A549 (cell line): ENCODE measurements at regions not wholly inside any gene's neighbourhood (a gene's known extent, or its start where the extent isn't known, plus 50 kb on each side); places are given as distances from the start of the nearest gene placed in this dataset.

Experiments
- ATAC-seq, 2 experiments: fragments of 200-7000 bp in 1 of 2; fragments of >200 bp in 1 of 2; cut with Nextera tagmentation in 1 of 2; cut with Tn5 transposase in 1 of 2; 3 replicates each; pipeline versions ENCODE4 v1.8.0 to v1.9.1; 2018 to 2020; ENCODE audit warnings: mild to moderate bottlenecking in 1 of 2, moderate library complexity in 1 of 2
- CTCF ChIA-PET: fragments of 300-600 bp; sonication (Branson Sonifier 250); formaldehyde crosslinking; extraction: SDS; loops from one replicate; lab custom pipeline; 2021; ENCODE audit warnings: antibody characterized with exemption, inconsistent platforms; lab: Yijun Ruan, JAX
- POLR2A ChIA-PET: fragments of 350-600 bp; formaldehyde crosslinking; extraction: SDS; loops from one replicate; lab custom pipeline; 2021; ENCODE audit warnings: antibody characterized with exemption, inconsistent platforms; lab: Yijun Ruan, JAX
- DNase-seq, 2 experiments: peaks; one replicate each; pipeline versions ENCODE4 v3.0.0 to v3.0.0-alpha.2; 2011 to 2016; ENCODE audit warnings: low read depth in 1 of 2, low spot score in 1 of 2
- FAIRE-seq: peaks from 2 replicates; lab custom pipeline; 2011; peaks lifted over from hg19 to GRCh38; lab: Jason Lieb, UNC
- H3K27ac ChIP-seq, 2 experiments: fragments of >200 bp; sonication (Bioruptor Twin); formaldehyde crosslinking; 3 replicates each; pipeline ENCODE4 v1.5.1; 2016 to 2017
- H3K4me1 ChIP-seq: fragments of >200 bp; sonication (Bioruptor Twin); formaldehyde crosslinking; 3 replicates; pipeline ENCODE4 v1.6.1; 2016
- H3K4me2 ChIP-seq: fragments of >200 bp; sonication (Bioruptor Twin); formaldehyde crosslinking; 3 replicates; pipeline ENCODE4 v1.6.1; 2016
- H3K4me3 ChIP-seq: fragments of >200 bp; sonication (Bioruptor Twin); formaldehyde crosslinking; 3 replicates; pipeline ENCODE4 v1.5.1; 2016
- H3K9me3 ChIP-seq: fragments of >200 bp; sonication (Bioruptor Twin); formaldehyde crosslinking; 3 replicates; pipeline ENCODE4 v1.6.1; 2016
- ATOH8 ChIP-seq: fragments of 250-450 bp; sonication (Bioruptor Pico); IDR thresholded peaks from 2 replicates; pipeline ENCODE4 v1.5.0; 2020; ENCODE audit warnings: low read depth, mild to moderate bottlenecking, moderate library complexity
- BHLHE40 ChIP-seq: IDR thresholded peaks from 2 replicates; pipeline ENCODE4 v1.6.1; 2012; ENCODE audit warnings: low read depth, low read length, inconsistent platforms
- CBX2 ChIP-seq: fragments of 200-600 bp; sonication (generic); IDR thresholded peaks from 2 replicates; pipeline ENCODE4 v1.6.1; 2016; ENCODE audit warnings: low read depth, mild to moderate bottlenecking, borderline replicate concordance
- CBX8 ChIP-seq: fragments of 200-600 bp; sonication (generic); IDR thresholded peaks from 2 replicates; pipeline ENCODE4 v1.6.1; 2016
- CEBPB ChIP-seq, 2 experiments: fragments of >200 bp in 1 of 2; sonication (Bioruptor Twin) in 1 of 2; formaldehyde crosslinking in 1 of 2; IDR thresholded peaks; 2 replicates each; pipeline ENCODE4 v1.6.1; 2012 to 2016
- CHD4 ChIP-seq: fragments of 200-600 bp; sonication (generic); IDR thresholded peaks from 2 replicates; pipeline ENCODE4 v1.6.1; 2016; ENCODE audit warnings: antibody characterized with exemption, mild to moderate bottlenecking, borderline replicate concordance
- EHMT2 ChIP-seq: fragments of 200-600 bp; sonication (generic); IDR thresholded peaks from 2 replicates; pipeline ENCODE4 v1.6.1; 2016; ENCODE audit warnings: antibody characterized with exemption, low read depth, mild to moderate bottlenecking, moderate library complexity
- EP300 ChIP-seq, 2 experiments: fragments of >200 bp; sonication (Bioruptor Twin); formaldehyde crosslinking; IDR thresholded peaks; 2 replicates in 1 of 2; 3 replicates in 1 of 2; pipeline ENCODE4 v1.6.1; 2016 to 2017
- ESRRA ChIP-seq: fragments of 150-350 bp; IDR thresholded peaks from 2 replicates; pipeline ENCODE4 v1.6.1; 2014; ENCODE audit warnings: mild to moderate bottlenecking, low read length, borderline replicate concordance
- FOSB ChIP-seq: fragments of 250-450 bp; sonication (Bioruptor Pico); IDR thresholded peaks from 2 replicates; pipeline ENCODE4 v1.5.0; 2020; ENCODE audit warnings: mild to moderate bottlenecking, moderate library complexity
- FOSL2 ChIP-seq, 2 experiments: fragments of 450-650 bp in 1 of 2; fragments of >200 bp in 1 of 2; sonication (Bioruptor Twin) in 1 of 2; formaldehyde crosslinking; IDR thresholded peaks; 2 replicates each; pipeline versions ENCODE4 v1.5.0 to v1.6.1; 2016 to 2020; ENCODE audit warnings: mild to moderate bottlenecking in 1 of 2, moderate library complexity in 1 of 2
- HEYL ChIP-seq: fragments of 250-450 bp; sonication (Bioruptor Pico); IDR thresholded peaks from 2 replicates; pipeline ENCODE4 v1.8.0; 2021; ENCODE audit warnings: mild to moderate bottlenecking, moderate library complexity
- HOXA7 ChIP-seq: fragments of 250-450 bp; sonication (Bioruptor Pico); IDR thresholded peaks from 2 replicates; pipeline ENCODE4 v1.5.0; 2020; ENCODE audit warnings: mild to moderate bottlenecking, moderate library complexity
- HOXB13 ChIP-seq: fragments of 250-450 bp; sonication (Bioruptor Pico); IDR thresholded peaks from 2 replicates; pipeline ENCODE4 v1.5.0; 2020; ENCODE audit warnings: low read depth, mild to moderate bottlenecking, moderate library complexity
- JUN ChIP-seq, 2 experiments: fragments of >200 bp; sonication (Bioruptor Twin); formaldehyde crosslinking; IDR thresholded peaks; 2 replicates in 1 of 2; 3 replicates in 1 of 2; pipeline ENCODE4 v1.6.1; 2016 to 2017
- KDM5A ChIP-seq: fragments of 200-600 bp; sonication (generic); IDR thresholded peaks from 2 replicates; pipeline ENCODE4 v1.6.1; 2016; ENCODE audit warnings: antibody characterized with exemption, mild to moderate bottlenecking
- MAFK ChIP-seq: fragments of 450-650 bp; IDR thresholded peaks from 2 replicates; pipeline ENCODE4 v1.6.1; 2014; ENCODE audit not compliant: partially characterized antibody
- MAX ChIP-seq: IDR thresholded peaks from 2 replicates; pipeline ENCODE4 v1.6.1; 2012
- NPAS2 ChIP-seq: fragments of 250-450 bp; sonication (Bioruptor Pico); IDR thresholded peaks from 2 replicates; pipeline ENCODE4 v1.8.0; 2022; ENCODE audit warnings: mild to moderate bottlenecking, moderate library complexity, borderline replicate concordance
- NR3C1 ChIP-seq: fragments of >200 bp; sonication (Bioruptor Twin); formaldehyde crosslinking; IDR thresholded peaks from 3 replicates; pipeline ENCODE4 v1.6.1; 2017
- PBX3 ChIP-seq: IDR thresholded peaks from 2 replicates; pipeline ENCODE4 v1.6.1; 2012
- POLR2AphosphoS2 ChIP-seq: conservative IDR thresholded peaks from 2 replicates; pipeline ENCODE4 v1.6.1; 2012; ENCODE audit warnings: low read length, improper control_type of control experiment, inconsistent platforms
- RNF2 ChIP-seq: fragments of 200-600 bp; sonication (generic); IDR thresholded peaks from 2 replicates; pipeline ENCODE4 v1.6.1; 2016; ENCODE audit warnings: low read depth, mild to moderate bottlenecking, antibody characterized with exemption, moderate library complexity, borderline replicate concordance
- SMC3 ChIP-seq: fragments of >200 bp; sonication (Bioruptor Twin); formaldehyde crosslinking; IDR thresholded peaks from 3 replicates; pipeline ENCODE4 v1.6.1; 2018; ENCODE audit warnings: inconsistent platforms
- TFCP2L1 ChIP-seq: fragments of 250-450 bp; sonication (Bioruptor Pico); IDR thresholded peaks from 2 replicates; pipeline ENCODE4 v1.5.0; 2021; ENCODE audit warnings: mild to moderate bottlenecking
- TP53 ChIP-seq: fragments of 250-450 bp; sonication (Bioruptor Pico); IDR thresholded peaks from 2 replicates; pipeline ENCODE4 v1.5.0; 2021; ENCODE audit warnings: mild to moderate bottlenecking, moderate library complexity
- USF2 ChIP-seq: fragments of 450-650 bp; IDR thresholded peaks from 2 replicates; pipeline ENCODE4 v1.6.1; 2014; ENCODE audit warnings: antibody characterized with exemption
- ZFP36 ChIP-seq: fragments of 450-650 bp; IDR thresholded peaks from 2 replicates; pipeline ENCODE4 v1.6.1; 2014; ENCODE audit warnings: borderline replicate concordance; ENCODE audit not compliant: partially characterized antibody
- ZNF302 ChIP-seq: fragments of 250-450 bp; sonication (Bioruptor Pico); IDR thresholded peaks from 2 replicates; pipeline ENCODE4 v1.9.0; 2021; ENCODE audit warnings: inconsistent platforms, mild to moderate bottlenecking, moderate library complexity
- WGBS: methylation state at CpG from one replicate; pipeline ENCODE4 v1.1.6; 2017; ENCODE audit errors: missing lambda C conversion rate; 5-methylcytosine and 5-hydroxymethylcytosine counted together
- TF ChIP-seq, protein P1 (sequence below): IDR thresholded peaks from 2 replicates; pipeline ENCODE4 v1.6.1; 2012; ENCODE audit warnings: low read depth, borderline replicate concordance

DNA sequence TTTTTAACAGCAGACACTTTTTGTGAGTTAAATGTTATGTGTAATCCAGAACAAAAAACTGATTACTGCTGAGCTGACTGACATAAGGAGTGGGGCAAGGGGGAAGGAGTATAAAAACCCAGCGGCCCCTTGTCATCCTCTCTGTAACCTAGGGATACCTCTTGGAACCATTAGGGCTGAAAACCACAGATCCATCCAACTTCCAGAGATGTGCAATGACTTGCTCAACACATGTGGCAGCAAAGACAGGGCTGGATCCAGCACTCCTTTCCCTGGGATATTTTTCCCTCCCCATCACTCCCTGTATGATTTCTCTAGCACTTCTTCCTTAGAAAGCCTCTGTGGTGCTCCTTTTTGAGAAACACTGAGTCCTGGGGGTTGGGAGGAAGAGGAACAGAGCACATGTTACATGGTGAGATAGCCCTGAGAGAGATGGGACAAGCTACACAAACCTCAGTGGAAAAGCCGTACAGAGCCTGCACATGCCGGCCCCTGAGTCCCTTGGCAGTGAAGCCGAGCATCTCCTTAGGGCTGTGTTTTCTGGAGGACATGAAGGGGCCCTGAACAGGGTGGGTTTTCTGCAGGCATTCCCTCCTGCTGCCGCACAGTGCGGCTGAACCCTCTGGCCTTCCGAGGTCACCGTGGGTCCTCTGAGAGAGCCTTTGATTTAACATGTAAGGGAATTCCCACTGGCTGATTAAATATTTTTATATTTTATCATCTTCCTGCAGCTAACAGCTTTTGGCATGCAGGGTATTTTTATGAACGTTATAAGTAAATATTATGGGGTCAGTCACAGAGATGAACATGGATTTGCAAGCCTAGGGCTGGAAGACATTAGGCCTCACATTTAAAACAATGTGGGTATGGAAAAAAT lies 219.9 kb downstream of the COG6 start:
- no peak overlapping the region for H3K4me3 ChIP-seq
- CTCF ChIA-PET = no interaction called here
- 0 out of 3 replicates have a peak overlapping the region, but pooled peaks have one; percentile 17 for H3K4me2 ChIP-seq
- 37% methylated on average over 9 of the region's 9 CpGs for WGBS
- ATAC-seq = peak in 1 of 2 experiments; percentile 41; a peak in 2 of 6 replicates
- no peaks in the 10 kb centered on the region for H3K9me3 ChIP-seq
- FAIRE-seq = no peak
- TF ChIP-seq CHD4 = no peak
- TF ChIP-seq RNF2 = no peak
- no peak for TF ChIP-seq TP53
- TF ChIP-seq NPAS2 (CRISPR knock-in tag) = no peak
- TF ChIP-seq HOXA7 (CRISPR knock-in tag) = no peak
- no peak for TF ChIP-seq MAX
- TF ChIP-seq JUN (IDR thresholded peaks at IDR 0.05) = no peak
- TF ChIP-seq ESRRA = no peak
- TF ChIP-seq ATOH8 = no peak
- no peak for TF ChIP-seq EP300 (IDR thresholded peaks at IDR 0.05)
- TF ChIP-seq HOXB13 (CRISPR knock-in tag) = no peak
- TF ChIP-seq, all 56 proteins: peak for 0
- no peak for DNase-seq
- H3K4me1 ChIP-seq = 0 out of 3 replicates have a peak, but pooled peaks cover 6% of the 10 kb centered on the region
- H3K27ac ChIP-seq = peak overlapping the region in 1 of 2 experiments; percentile 38; a peak in 1 of 6 replicates
- POLR2A ChIA-PET = no interaction called here

GRCh38 chr13:39876258-39876657 lies 220.8 kb downstream of the COG6 start:
- ATAC-seq (peak in 1 of 2 experiments; percentile 31; a peak in 2 of 6 replicates), FAIRE-seq (no peak), DNase-seq (peak; percentile 2 to 29)
- H3K4me2 ChIP-seq = no peak overlapping the region
- no peak overlapping the region for H3K4me3 ChIP-seq
- no peak overlapping the region for H3K27ac ChIP-seq
- TF ChIP-seq NR3C1 = no peak
- TF ChIP-seq FOSL2 (IDR thresholded peaks at IDR 0.05) = no peak
- TF ChIP-seq FOSL2 (CRISPR knock-in tag; IDR thresholded peaks at IDR 0.05) = peak; percentile 20; the same call in 1 of the 2 replicates
- 40% methylated on average over 3 of the region's 3 CpGs for WGBS
- CTCF ChIA-PET = interaction anchor here (0.6 kb wide), 1 partner anchor 66 kb away, joined by 3 read pairs; no protein-coding TSS in a partner anchor
- 0 out of 3 replicates have a peak, but pooled peaks cover 6% of the 10 kb centered on the region for H3K4me1 ChIP-seq
- POLR2A ChIA-PET = no interaction called here
- no peaks in the 10 kb centered on the region for H3K9me3 ChIP-seq

- no peak for DNase-seq
- CTCF ChIA-PET = no interaction called here
- Histone ChIP-seq H3K4me2 (no peak overlapping the region), H3K4me1 (0 out of 3 replicates have a peak, but pooled peaks cover 6% of the 10 kb centered on the region), H3K9me3 (no peaks in the 10 kb centered on the region), H3K27ac (no peak overlapping the region), H3K4me3 (no peak overlapping the region)
- WGBS = 75% methylated on average over 5 of the region's 5 CpGs
- no peak for FAIRE-seq
- POLR2A ChIA-PET = no interaction called here
- no peak for ATAC-seq
- no peak for TF ChIP-seq PBX3
- TF ChIP-seq TFCP2L1 (CRISPR knock-in tag) = no peak
- TF ChIP-seq, protein P1, sequence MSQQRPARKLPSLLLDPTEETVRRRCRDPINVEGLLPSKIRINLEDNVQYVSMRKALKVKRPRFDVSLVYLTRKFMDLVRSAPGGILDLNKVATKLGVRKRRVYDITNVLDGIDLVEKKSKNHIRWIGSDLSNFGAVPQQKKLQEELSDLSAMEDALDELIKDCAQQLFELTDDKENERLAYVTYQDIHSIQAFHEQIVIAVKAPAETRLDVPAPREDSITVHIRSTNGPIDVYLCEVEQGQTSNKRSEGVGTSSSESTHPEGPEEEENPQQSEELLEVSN = no peak
- TF ChIP-seq CBX8 = no peak
- no peak for TF ChIP-seq HEYL
- no peak for TF ChIP-seq SMC3
- TF ChIP-seq BHLHE40 = no peak
- no peak for TF ChIP-seq KDM5A
- no peak for TF ChIP-seq ZNF302 (CRISPR knock-in tag)
- no peak for TF ChIP-seq CEBPB (IDR thresholded peaks at IDR 0.05)
- TF ChIP-seq ESRRA = no peak
- no peak for TF ChIP-seq FOSB (CRISPR knock-in tag)
- no peak for TF ChIP-seq MAFK
- TF ChIP-seq FOSL2 (IDR thresholded peaks at IDR 0.05) = no peak
- TF ChIP-seq FOSL2 (CRISPR knock-in tag; IDR thresholded peaks at IDR 0.05) = no peak
- TF ChIP-seq EHMT2 = no peak
- TF ChIP-seq CBX2 = no peak
- no peak for TF ChIP-seq HOXB13 (CRISPR knock-in tag)
- no peak for TF ChIP-seq POLR2AphosphoS2
- TF ChIP-seq USF2 = no peak
- no peak for TF ChIP-seq ZFP36
- TF ChIP-seq, all 56 proteins: peak for 0
These were observed 221.7 kb downstream of the COG6 start for GRCh38 chr13:39877134-39877533.
